NCI-H2081 (cell line): ENCODE measurements at regions not wholly inside any gene's neighbourhood (a gene's known extent, or its start where the extent isn't known, plus 50 kb on each side); places are given as distances from the start of the nearest gene placed in this dataset.

Source experiments
- DNase-seq, 2 experiments: peaks; one replicate each; lab custom pipeline; 2025; lab: John Stamatoyannopoulos, UW

DNA sequence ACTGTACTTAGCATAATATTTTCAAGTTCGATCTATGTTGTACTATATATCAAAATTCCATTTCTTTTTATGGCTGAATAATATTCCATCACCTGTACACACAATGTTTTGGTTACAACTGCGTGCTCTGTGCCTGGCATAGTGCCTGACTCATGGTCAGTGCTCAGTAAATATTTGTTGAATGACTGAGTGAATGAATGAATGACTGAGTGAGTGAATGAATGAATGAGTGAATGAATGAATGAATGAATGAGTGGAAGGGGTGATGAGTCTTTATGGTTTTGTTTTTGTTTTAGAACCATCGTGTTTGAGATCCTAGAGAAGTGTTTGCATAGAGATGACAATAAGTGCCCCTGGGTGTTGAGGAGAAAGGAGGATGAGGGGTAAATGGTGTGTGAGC lies 155.3 kb downstream of the MRM1 start:
- DNase-seq, result no peak

- DNase-seq, result no peak
Measured at GRCh38 chr17:36760425-36760824, 159.0 kb downstream of the MRM1 start.

DNA sequence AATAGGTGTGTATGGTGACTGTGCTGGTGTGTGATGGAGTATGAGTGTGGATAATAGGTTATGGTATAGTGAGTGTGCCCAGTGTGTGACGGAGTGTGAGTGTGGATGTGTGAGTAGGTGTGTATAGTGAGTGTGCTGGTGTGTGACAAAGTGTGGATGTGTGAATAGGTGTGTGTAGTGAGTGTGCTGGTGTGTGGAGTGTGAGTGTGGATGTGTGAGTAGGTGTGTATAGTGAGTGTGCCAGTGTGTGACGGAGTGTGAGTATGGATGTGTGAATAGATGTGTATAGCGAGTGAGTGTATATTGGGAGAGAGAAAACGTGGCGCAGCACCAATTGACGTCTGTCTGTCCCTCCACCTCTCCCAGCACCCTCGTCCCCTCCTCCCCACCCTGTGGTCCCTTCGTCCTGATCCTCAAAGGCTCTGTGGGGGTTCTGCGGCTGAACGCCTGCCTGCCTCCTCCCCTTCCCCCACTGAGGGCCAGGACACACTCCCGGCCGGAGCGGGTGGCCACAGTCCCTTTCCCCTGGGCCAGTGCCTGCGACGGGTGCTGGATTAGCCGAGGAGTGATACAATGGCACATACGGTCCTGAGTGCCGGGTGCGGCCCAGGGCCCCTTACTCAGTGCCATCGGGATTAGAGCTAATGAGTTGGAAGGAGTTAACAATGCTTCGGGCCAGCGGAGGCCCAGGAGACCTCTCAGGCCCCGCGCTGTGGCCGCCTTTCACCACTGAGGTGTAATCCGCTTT lies 160.0 kb downstream of the MRM1 start:
- DNase-seq, result no peak

DNA sequence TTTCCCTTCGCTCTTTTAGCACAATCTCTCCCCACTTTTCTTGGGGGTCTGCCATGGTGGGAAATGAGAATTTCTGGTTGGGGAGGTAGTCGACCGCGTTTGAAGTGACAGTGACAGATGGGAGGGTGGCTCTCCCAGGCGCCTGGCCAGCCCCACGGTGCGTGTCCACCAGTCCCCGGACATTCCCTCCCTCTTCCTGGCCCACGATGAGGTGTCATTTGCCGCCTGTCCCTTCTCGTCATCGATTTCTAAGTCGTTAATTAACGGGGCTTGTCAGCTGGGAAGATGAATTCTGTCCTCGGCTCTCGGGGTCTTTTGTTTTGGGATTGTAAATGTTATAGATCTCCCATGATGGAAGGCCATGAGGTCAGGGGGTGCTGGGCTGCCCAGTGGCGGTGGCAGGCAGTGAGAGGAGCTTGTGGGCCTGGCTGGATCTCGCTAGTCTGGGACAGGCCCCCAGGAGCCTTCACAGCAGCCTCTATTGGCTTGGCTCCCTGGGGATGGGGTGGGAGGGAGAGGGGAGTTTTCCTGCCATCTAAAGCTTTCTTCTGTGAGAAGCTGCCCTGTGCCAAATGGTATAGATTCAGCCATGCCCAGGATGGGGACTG lies 164.2 kb downstream of the MRM1 start:
- DNase-seq, result no peak

GRCh38 chr17:36768394-36768793 lies 167.0 kb downstream of the MRM1 start:
- no peak for DNase-seq

GRCh38 chr17:36773039-36773438 lies 164.2 kb upstream of the LHX1 start:
- DNase-seq, result no peak

- no peak for DNase-seq
Measured at GRCh38 chr17:36777118-36777517, 160.2 kb upstream of the LHX1 start.

GRCh38 chr17:36778448-36778847 lies 158.8 kb upstream of the LHX1 start:
- DNase-seq, result no peak

DNA sequence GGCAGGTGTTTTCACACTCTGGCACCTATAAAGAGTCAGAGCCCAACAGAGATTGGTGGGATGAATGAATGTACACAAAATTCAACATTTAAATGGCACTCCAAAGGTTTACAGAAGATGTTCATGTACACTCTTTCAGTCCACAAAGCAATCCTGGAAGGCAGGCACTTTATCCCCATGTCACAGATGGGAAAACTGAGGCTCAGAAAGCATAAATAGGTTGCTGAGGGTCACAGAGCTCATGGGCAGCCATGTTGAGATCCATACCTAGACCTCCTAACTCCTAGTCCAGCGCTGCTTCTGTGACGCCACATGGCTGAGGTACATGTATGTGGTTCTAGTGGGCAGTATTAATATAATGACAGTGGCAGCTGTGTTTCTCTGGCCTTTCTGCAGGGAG lies 157.7 kb upstream of the LHX1 start:
- no peak for DNase-seq

- DNase-seq, result no peak
Measured at GRCh38 chr17:36784633-36785032, 152.6 kb upstream of the LHX1 start.

- DNase-seq, result no peak
Measured at GRCh38 chr17:36786867-36787266, 150.4 kb upstream of the LHX1 start.

DNA sequence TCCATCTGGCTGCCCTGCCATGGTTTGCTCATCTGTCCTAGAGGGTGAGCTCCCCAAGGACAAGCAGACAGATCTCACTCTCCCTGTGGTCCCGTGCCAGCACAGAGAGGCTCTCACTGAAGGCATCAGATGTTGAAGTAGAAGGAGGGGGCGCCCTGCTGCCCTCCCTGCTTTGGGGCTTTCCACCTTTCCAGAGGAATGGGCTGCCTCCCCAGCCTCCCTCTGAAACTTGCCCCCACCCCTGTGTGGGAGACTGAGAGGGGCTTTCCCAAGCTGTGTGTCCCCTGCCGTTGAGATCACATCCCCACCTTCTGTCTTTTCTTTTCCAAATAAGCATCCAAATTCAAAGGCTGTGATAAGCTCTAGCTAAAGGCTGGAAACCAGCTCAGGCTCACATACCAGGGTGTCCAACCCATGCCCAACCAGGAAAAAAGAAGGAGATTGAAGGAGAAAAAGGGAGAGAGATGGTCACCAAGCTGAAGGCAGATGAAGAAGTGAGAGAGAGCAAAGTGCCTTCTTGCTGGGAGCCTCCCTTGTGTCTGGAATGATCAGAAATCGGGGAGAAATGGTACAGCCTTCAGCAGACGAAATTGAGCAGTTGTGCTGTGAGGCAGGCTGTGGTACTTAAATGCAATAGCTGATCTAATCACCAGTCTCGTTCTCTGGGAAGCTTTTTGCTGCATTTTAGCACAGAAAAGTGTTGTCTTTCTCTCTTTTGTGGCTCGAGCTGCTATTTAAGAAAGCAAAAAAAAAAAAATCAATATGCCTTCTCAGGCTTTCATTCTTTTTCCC lies 145.9 kb upstream of the LHX1 start:
- DNase-seq, result no peak

- DNase-seq, result no peak
Measured at GRCh38 chr17:36791942-36792475, 145.3 kb upstream of the LHX1 start.

DNA sequence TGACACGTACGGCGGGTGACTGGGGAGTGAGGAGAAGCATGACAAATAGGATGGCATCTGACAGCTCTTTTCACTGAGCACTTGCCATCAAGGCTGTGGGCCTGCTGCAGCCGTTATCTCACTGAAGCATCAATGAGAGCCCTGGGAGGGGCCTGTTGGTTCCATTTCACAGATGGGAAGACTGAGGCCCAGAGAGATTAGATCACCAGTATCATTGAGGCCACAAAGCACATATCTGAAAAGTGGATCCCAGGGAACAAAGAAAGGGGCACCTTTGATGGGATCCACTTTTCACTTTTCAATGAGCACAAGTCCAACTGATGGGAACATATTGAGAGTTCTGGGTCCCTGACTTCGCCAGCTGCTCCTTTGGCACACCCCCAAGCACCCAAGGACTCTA lies 144.4 kb upstream of the LHX1 start:
- no peak for DNase-seq

- DNase-seq, result no peak
Measured at GRCh38 chr17:36793976-36794375, 143.3 kb upstream of the LHX1 start.

- no peak for DNase-seq
Measured at GRCh38 chr17:36807496-36808179, 129.6 kb upstream of the LHX1 start.

- no peak for DNase-seq
Measured at GRCh38 chr17:36808180-36808661, 129.1 kb upstream of the LHX1 start.

DNA sequence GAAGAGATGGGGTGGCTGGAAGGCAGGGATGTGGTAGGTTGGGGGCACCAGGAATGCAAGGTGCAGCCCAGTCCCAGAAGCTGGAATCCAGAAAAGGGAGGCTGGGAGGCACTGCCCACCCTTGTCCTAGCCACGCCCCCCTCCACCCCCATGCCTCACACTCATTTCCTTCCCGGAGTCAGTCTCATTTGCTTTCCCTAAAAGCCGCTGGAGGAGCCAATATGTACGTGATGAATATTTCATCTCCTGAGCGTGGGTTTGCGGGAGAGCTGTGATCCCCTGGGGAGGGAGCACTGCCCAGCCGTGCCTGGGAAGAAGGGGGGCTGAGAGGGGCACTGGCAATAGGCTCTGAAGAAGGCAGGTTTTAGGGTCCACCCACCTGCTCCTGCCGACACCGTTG lies 124.5 kb upstream of the LHX1 start:
- DNase-seq, result no peak

GRCh38 chr17:36813357-36813756 lies 123.9 kb upstream of the LHX1 start:
- no peak for DNase-seq

GRCh38 chr17:36813957-36814563 lies 123.2 kb upstream of the LHX1 start:
- DNase-seq, result no peak

DNA sequence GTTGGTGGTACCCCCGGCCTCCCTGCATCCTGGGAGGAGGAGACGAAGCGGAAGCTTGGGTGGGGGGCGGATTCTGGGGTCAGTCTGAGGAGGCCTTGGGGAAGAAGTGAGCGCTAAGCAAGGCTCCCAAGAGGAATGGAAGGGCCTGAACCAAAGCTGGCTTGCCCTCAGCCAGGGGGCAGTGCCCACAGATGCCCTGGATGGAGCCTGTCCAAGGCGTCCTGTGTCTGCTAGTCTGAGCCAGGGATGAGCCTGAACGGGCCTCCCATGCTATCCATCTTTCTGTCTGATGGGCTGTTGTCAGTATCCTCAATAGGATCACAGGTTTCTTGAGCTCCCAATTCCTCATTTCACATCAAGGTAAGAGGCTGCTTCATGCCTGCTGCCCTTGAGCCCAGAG lies 122.3 kb upstream of the LHX1 start:
- no peak for DNase-seq
